ENCODE measurements at regions not wholly inside any gene's neighbourhood (a gene's known extent, or its start where the extent isn't known, plus 50 kb on each side); places are given as distances from the start of the nearest gene placed in this dataset.
"Not testable (repeated sequence)": the region's sequence is repeated elsewhere in the genome, so short reads cannot be mapped to it uniquely, and the experiment has no call there.

- DNase-seq = no peak
Observed at GRCh38 chr2:7693246-7694075, 776.2 kb downstream of the RNF144A start.

- peak; percentile 8 to 28 for DNase-seq
Observed at GRCh38 chr2:7694076-7694985, 777.1 kb downstream of the RNF144A start.

GRCh38 chr2:7696556-7696955 lies 779.3 kb downstream of the RNF144A start:
- not testable (repeated sequence) for DNase-seq

GRCh38 chr2:7697052-7697451 lies 779.8 kb downstream of the RNF144A start:
- no peak for DNase-seq

DNA sequence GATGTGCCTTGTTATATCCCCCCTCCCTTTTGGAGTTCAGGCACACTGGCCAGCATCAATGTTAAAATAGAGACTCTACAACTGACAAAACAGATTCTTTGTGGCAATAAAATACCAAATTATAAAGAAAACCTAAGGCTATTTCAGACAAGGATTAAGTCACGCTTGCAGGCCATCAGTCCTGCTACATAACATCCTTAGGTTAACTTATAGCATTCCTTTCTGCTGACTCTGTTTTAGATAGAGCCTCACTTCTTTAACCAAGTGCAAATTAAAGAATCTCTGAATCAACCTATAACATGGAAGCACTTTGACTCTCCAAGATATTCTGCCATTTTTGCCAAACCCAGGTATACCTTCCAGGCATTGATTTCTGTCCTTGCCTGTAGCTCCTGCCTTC lies 784.6 kb downstream of the RNF144A start:
- DNase-seq = no peak

- peak; percentile 94 to 96 for DNase-seq
Observed at GRCh38 chr2:7703048-7703447, 785.8 kb downstream of the RNF144A start.

DNA sequence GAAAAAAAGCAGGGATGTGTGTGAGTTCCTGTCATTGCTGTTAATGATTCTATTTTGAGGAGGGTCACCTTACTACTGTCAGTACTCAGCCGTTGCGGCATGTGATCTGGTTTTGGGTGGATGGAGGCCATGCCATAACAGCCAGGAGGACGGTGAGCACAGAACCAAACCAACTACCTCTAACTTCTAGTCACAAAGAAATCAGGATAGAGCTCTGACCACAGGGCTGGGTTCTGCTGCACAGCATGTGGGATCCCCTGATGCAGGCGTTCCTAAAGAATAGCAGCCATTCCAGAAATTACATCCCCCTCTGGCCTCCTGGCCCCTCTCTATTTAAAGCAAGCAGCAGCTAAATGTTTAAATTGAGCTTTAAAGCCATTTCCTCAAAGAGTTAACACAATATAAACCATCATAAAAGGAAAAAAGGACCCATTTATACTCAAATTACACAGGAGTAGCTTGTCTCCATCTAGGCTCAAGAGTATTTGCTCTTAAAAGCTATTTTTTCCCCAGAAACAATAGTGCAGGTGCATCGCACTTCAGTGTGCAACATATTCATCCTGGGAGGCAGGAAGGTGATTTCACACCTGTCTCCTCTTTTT lies 786.4 kb downstream of the RNF144A start:
- DNase-seq = peak; percentile 65 to 75

GRCh38 chr2:7704296-7704865 lies 787.2 kb downstream of the RNF144A start:
- peak; percentile 3 to 21 for DNase-seq

GRCh38 chr2:7706791-7707190 lies 789.6 kb downstream of the RNF144A start:
- no peak for DNase-seq

- no peak for DNase-seq
Observed at GRCh38 chr2:7707723-7708122, 790.5 kb downstream of the RNF144A start.

GRCh38 chr2:7709907-7710306 lies 792.7 kb downstream of the RNF144A start:
- DNase-seq = no peak

DNA sequence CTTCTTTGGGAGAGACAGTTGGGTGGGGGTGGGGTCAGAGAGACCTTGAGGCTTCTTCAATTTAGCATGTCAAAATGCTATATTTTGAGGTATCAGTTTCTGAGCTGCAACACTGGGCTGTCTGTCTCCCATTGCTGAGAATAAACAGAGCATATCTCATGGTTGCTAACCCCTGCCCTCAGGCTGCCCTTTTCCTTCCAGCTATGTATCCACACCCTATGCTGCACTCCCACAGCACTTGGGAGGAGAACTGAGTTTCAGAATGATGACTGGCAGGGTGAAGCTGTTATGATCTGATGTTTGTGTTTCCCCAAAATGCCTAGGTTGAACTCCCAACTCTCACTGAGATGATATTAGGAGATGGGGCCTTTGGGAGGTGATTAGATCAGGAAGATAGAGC lies 794.0 kb downstream of the RNF144A start:
- DNase-seq = no peak

DNA sequence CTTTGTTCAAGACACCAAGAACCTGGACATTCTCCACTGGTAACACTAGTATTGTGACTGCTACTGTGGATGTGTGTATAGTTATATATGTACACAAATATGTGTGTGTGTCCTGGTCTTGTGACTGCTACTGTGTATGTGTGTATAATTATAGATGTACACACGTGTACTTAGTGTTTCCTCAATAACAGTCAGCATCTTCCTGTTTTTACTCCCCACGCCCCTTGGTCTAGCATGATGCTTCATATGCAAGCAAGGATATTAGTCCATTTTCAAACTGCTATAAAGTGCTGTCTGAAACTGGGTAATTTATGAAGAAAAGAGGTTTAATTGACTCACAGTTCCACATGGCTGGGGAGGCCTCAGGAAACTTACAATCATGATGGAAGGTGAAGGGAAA lies 802.7 kb downstream of the RNF144A start:
- no peak for DNase-seq

GRCh38 chr2:7721413-7721995 lies 804.3 kb downstream of the RNF144A start:
- no peak for DNase-seq

DNA sequence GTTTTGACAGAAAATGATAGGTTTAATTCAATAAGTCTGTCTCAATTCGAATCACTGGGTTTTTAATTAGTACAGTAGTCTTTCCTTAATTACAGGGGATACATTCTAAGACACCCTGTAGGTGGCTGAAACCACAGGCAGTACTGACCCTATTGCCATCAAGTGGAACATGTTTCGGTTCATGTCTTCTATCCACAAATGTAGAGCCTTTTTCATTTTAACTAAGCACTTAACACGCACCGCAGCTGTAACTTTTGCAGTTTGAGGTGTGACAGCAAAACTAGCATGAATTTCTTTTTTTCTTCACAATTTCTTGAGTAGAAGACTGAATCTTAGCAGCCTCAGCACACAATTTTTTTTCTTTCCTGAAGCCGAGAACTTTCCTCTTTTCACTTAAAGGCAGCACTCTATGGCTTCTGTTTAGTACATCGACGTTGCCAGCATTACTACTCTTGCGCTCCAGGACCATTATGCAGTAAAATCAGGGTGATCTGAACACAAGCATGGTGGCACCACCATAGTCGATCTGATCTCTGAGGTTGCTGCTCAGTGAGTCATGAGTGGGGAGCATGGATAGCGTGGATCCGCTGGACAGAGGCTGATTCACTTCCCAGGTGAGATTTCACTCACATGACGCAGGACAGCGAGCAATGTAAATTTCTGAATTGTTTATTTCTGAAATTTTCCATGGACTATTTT lies 805.1 kb downstream of the RNF144A start:
- no peak for DNase-seq

DNA sequence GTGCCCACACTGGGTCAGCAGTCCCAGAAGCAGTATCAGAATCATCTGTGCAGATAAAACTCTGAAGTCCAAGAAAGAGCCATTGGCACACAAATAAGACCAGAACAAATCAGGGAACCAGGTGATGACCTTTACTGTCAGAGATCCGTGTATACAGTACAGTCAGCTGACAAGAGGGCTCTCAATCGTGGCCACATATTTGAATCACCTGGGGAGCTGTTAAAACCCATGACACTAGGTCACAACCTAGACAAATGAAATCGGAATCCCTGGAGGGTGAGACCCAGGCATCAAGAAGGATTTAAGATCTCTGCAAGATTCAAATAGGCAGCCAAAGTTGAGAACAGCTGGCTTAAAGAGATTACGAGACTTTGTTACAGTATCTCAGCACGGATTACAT lies 807.1 kb downstream of the RNF144A start:
- DNase-seq = no peak

- peak in 1 of 2 experiments; percentile 7 for DNase-seq
Observed at GRCh38 chr2:7725171-7725849, 808.1 kb downstream of the RNF144A start.

- no peak for DNase-seq
Observed at GRCh38 chr2:7725850-7726242, 808.6 kb downstream of the RNF144A start.

DNA sequence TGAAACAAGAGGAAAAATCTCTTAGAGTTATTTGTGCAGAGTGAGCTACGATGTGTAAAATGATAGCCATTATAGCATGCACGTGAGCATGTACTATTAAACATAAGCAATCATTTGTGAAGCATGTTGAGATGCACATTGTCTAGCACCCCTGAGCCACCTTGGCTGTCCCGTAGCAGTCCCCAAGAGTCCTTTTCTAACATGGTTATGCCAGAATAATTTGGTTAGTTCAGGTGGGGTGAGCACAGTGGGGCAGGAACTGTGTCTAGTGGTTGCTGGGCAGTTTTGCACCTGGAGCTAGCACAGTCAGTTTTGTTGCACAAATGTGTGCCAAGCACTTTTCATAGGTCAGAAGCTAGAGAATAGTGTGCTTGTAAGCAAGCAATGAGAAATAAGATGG lies 809.8 kb downstream of the RNF144A start:
- no peak for DNase-seq

DNA sequence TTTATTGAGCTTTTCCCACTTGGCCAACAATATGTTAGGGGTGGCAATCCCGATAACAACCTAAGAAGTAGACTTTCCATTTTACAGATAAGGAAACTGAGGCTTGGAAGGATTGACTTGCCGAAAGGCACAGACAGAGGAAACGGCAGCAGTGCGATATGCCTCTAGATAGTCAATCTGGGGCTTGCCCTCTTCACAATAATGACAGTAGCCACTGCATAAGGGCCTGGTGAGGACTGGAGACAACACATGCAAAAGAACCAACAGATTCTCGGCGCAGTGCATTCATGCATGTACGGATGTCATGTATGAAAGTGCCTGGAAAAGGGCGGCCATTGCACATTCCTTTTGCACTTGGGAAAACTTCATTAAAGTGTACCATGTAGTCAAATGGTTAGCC lies 811.2 kb downstream of the RNF144A start:
- no peak for DNase-seq

DNA sequence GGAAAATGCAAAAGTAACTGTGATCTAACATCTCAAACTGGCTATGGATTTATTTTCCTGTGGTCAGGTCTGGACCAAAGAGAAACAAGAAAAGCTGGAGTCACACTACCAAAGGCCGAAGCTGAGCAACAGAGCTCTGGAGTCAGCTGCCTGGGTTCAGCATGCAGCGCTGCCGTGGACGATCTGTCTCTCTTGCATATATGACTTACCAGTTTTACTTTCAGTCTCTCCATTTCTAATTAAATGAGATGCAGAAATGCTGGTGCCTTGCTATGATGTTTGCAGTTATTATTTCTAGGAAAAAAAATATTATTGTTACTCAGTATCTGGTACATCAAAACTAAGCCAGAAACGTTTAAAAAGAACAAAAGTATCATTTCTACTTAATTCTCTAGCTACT lies 813.2 kb downstream of the RNF144A start:
- DNase-seq = no peak

DNA sequence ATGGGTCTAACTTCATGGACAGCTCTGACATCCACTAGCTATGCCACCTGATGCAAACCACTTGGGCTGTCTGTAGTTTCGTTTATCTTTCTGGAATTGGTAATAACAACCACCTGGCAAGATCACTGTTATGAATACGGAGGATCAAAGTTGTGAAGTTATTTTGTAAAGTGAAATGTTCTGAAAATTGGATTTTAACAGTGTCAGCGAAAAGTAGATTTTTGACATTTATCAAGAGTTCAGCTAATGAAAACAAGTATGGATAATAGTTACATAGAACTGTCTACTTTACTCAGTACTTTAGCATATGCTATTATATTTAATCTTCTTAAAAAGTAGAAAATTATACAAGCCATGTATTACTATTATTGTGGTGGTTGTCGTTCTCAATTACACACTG lies 813.8 kb downstream of the RNF144A start:
- no peak for DNase-seq
